ENCODE measurements at regions not wholly inside any gene's neighbourhood (a gene's known extent, or its start where the extent isn't known, plus 50 kb on each side); places are given as distances from the start of the nearest gene placed in this dataset.

DNA sequence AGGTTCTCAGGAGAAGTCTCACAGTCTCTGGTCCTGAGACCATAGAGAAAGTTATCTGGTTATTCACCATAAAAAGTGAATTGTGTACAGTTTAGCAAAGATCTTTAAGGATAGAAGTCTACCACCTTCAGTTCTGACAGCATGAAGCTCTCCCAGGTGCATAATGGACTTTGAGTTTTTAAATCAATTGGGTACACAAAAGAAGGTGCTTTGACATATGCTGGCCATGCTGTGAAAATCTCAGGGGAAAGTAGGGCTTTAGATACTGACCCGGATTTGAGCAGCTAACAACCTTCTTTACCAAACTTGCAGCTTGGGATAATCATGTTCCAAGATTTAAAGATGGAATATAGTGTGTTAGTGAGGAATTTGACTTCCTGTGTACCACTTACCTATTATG lies 264.2 kb downstream of the ZSWIM6 start:
- ATAC-seq = no peak
- no peak for TF ChIP-seq PPARA (CRISPR knock-in tag; IDR thresholded peaks at IDR 0.05; ENCODE audit: borderline replicate concordance)
- TF ChIP-seq SNAI2 (CRISPR knock-in tag; IDR thresholded peaks at IDR 0.05) = no peak
- no peak for TF ChIP-seq CSDC2 (CRISPR knock-in tag; IDR thresholded peaks at IDR 0.05)
- no peak for TF ChIP-seq ARNTL (CRISPR knock-in tag; IDR thresholded peaks at IDR 0.05; ENCODE audit: borderline replicate concordance, low read depth)
- no peak for TF ChIP-seq TOX (CRISPR knock-in tag; IDR thresholded peaks at IDR 0.05; ENCODE audit: borderline replicate concordance)
- no peak for TF ChIP-seq ESRRG (CRISPR knock-in tag; IDR thresholded peaks at IDR 0.05)
- TF ChIP-seq, protein P1, sequence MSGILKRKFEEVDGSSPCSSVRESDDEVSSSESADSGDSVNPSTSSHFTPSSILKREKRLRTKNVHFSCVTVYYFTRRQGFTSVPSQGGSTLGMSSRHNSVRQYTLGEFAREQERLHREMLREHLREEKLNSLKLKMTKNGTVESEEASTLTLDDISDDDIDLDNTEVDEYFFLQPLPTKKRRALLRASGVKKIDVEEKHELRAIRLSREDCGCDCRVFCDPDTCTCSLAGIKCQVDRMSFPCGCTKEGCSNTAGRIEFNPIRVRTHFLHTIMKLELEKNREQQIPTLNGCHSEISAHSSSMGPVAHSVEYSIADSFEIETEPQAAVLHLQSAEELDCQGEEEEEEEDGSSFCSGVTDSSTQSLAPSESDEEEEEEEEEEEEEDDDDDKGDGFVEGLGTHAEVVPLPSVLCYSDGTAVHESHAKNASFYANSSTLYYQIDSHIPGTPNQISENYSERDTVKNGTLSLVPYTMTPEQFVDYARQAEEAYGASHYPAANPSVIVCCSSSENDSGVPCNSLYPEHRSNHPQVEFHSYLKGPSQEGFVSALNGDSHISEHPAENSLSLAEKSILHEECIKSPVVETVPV (CRISPR knock-in tag; IDR thresholded peaks at IDR 0.05) = no peak
- no peak for TF ChIP-seq ZNF565 (CRISPR knock-in tag; conservative IDR thresholded peaks at IDR 0.05; ENCODE audit: low read depth)
- no peak for TF ChIP-seq GLIS3 (CRISPR knock-in tag; IDR thresholded peaks at IDR 0.05)
- TF ChIP-seq ZNF70 (CRISPR knock-in tag; IDR thresholded peaks at IDR 0.05) = no peak
- no peak for TF ChIP-seq ISL1 (CRISPR knock-in tag; IDR thresholded peaks at IDR 0.05)

DNA sequence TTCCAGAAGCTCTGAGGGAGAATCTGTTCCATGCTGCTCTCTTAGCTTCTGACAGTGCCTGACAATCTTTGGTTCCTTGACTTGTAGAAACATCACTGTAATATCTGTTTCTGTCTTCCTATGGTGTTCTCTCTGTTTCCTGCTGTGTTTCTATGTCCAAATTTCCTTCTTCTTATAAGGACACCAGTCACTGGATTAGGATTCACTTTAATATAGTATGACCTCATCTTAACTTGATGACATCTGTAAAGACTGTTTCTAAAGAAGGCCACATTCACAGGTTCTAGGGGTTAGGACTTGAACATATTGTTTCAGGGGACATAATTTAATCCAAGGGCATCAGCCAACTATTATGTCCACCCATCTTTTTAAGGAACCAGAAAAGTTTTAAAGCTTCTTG lies 265.6 kb downstream of the ZSWIM6 start:
- ATAC-seq = no peak
- TF ChIP-seq ZC3H10 (CRISPR knock-in tag; IDR thresholded peaks at IDR 0.05) (no peak), CSDC2 (CRISPR knock-in tag; IDR thresholded peaks at IDR 0.05) (no peak), ZNF8 (CRISPR knock-in tag; IDR thresholded peaks at IDR 0.05) (no peak), GLIS3 (CRISPR knock-in tag; IDR thresholded peaks at IDR 0.05) (no peak), BACH2 (CRISPR knock-in tag; IDR thresholded peaks at IDR 0.05; ENCODE audit: borderline replicate concordance) (no peak), ZFP3 (CRISPR knock-in tag; IDR thresholded peaks at IDR 0.05) (no peak), TOX (CRISPR knock-in tag; IDR thresholded peaks at IDR 0.05; ENCODE audit: borderline replicate concordance) (no peak), ISL1 (CRISPR knock-in tag; IDR thresholded peaks at IDR 0.05) (no peak), ESRRG (CRISPR knock-in tag; IDR thresholded peaks at IDR 0.05) (no peak), OSR1 (CRISPR knock-in tag; IDR thresholded peaks at IDR 0.05) (no peak), ZNF565 (CRISPR knock-in tag; conservative IDR thresholded peaks at IDR 0.05; ENCODE audit: low read depth) (no peak), ARNTL (CRISPR knock-in tag; IDR thresholded peaks at IDR 0.05; ENCODE audit: borderline replicate concordance, low read depth) (no peak), ZNF70 (CRISPR knock-in tag; IDR thresholded peaks at IDR 0.05) (no peak), ZFP30 (CRISPR knock-in tag; IDR thresholded peaks at IDR 0.05) (no peak)
- TF ChIP-seq, protein P2, sequence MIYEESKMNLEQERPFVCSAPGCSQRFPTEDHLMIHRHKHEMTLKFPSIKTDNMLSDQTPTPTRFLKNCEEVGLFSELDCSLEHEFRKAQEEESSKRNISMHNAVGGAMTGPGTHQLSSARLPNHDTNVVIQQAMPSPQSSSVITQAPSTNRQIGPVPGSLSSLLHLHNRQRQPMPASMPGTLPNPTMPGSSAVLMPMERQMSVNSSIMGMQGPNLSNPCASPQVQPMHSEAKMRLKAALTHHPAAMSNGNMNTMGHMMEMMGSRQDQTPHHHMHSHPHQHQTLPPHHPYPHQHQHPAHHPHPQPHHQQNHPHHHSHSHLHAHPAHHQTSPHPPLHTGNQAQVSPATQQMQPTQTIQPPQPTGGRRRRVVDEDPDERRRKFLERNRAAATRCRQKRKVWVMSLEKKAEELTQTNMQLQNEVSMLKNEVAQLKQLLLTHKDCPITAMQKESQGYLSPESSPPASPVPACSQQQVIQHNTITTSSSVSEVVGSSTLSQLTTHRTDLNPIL (CRISPR knock-in tag; IDR thresholded peaks at IDR 0.05; ENCODE audit: low read depth) = no peak
- TF ChIP-seq, protein P3, sequence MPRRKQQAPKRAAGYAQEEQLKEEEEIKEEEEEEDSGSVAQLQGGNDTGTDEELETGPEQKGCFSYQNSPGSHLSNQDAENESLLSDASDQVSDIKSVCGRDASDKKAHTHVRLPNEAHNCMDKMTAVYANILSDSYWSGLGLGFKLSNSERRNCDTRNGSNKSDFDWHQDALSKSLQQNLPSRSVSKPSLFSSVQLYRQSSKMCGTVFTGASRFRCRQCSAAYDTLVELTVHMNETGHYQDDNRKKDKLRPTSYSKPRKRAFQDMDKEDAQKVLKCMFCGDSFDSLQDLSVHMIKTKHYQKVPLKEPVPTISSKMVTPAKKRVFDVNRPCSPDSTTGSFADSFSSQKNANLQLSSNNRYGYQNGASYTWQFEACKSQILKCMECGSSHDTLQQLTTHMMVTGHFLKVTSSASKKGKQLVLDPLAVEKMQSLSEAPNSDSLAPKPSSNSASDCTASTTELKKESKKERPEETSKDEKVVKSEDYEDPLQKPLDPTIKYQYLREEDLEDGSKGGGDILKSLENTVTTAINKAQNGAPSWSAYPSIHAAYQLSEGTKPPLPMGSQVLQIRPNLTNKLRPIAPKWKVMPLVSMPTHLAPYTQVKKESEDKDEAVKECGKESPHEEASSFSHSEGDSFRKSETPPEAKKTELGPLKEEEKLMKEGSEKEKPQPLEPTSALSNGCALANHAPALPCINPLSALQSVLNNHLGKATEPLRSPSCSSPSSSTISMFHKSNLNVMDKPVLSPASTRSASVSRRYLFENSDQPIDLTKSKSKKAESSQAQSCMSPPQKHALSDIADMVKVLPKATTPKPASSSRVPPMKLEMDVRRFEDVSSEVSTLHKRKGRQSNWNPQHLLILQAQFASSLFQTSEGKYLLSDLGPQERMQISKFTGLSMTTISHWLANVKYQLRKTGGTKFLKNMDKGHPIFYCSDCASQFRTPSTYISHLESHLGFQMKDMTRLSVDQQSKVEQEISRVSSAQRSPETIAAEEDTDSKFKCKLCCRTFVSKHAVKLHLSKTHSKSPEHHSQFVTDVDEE (CRISPR knock-in tag; IDR thresholded peaks at IDR 0.05) = no peak
- TF ChIP-seq, protein P4, sequence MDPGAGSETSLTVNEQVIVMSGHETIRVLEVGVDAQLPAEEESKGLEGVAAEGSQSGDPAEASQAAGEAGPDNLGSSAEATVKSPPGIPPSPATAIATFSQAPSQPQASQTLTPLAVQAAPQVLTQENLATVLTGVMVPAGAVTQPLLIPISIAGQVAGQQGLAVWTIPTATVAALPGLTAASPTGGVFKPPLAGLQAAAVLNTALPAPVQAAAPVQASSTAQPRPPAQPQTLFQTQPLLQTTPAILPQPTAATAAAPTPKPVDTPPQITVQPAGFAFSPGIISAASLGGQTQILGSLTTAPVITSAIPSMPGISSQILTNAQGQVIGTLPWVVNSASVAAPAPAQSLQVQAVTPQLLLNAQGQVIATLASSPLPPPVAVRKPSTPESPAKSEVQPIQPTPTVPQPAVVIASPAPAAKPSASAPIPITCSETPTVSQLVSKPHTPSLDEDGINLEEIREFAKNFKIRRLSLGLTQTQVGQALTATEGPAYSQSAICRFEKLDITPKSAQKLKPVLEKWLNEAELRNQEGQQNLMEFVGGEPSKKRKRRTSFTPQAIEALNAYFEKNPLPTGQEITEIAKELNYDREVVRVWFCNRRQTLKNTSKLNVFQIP (CRISPR knock-in tag; IDR thresholded peaks at IDR 0.05; ENCODE audit: borderline replicate concordance, low read depth) = no peak
- TF ChIP-seq, protein P1 (CRISPR knock-in tag; IDR thresholded peaks at IDR 0.05) = no peak

DNA sequence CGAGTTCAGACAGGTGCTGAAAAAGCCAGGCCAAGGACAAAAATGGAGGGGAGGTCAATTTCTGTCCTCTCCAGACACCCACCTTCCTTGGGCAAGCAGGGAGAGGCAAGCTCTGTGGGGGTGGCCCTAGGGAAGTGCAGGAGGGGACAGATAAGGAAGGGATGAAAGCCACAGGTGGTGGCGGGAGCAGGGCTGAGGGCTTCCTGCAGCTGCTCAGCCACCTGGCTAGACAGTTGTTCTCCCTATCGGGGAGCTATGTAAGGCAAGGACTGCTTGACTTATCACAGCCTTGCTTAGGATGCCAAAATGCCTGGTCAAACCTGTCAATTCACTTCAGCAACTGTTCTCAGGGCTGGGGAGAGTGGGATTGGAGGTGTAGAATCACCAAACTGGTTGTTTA lies 266.1 kb downstream of the ZSWIM6 start:
- ATAC-seq = no peak
- TF ChIP-seq ZNF70 (CRISPR knock-in tag; IDR thresholded peaks at IDR 0.05) (no peak), SNAI2 (CRISPR knock-in tag; IDR thresholded peaks at IDR 0.05) (no peak)
